Stomach (tissue), 4 donors: ENCODE measurements at regions not wholly inside any gene's neighbourhood (a gene's known extent, or its start where the extent isn't known, plus 50 kb on each side); places are given as distances from the start of the nearest gene placed in this dataset.

Experiments used
- CTCF ChIP-seq, 7 experiments: fragments of 450-650 bp in 4 of 7; fragments of 200-600 bp in 3 of 7; sonication (generic) in 3 of 7; IDR thresholded peaks; one replicate each; pipeline ENCODE4 v1.5.1; 2016 to 2019; ENCODE audit warnings: antibody characterized with exemption in 7 of 7, control low read depth in 2 of 7, mild to moderate bottlenecking in 1 of 7
- EP300 ChIP-seq: sonication (generic); formaldehyde crosslinking; IDR thresholded peaks from one replicate; pipeline ENCODE4 v1.6.1; 2017; ENCODE audit warnings: antibody characterized with exemption
- POLR2A ChIP-seq, 4 donors: fragments of 450-650 bp; IDR thresholded peaks; one replicate each; pipeline ENCODE4 v1.6.1; 2016; ENCODE audit warnings: antibody characterized with exemption in 4 of 4, control low read depth in 2 of 4, mild to moderate bottlenecking in 1 of 4, moderate library complexity in 1 of 4
- POLR2AphosphoS5 ChIP-seq, 3 donors: sonication (generic); formaldehyde crosslinking; IDR thresholded peaks; one replicate each; pipeline ENCODE4 v1.6.1; 2016; ENCODE audit warnings: antibody characterized with exemption in 3 of 3

- no peak for TF ChIP-seq CTCF (IDR thresholded peaks at IDR 0.05)
- TF ChIP-seq POLR2A (IDR thresholded peaks at IDR 0.05): no peak
- TF ChIP-seq EP300: no peak
- no peak for TF ChIP-seq POLR2AphosphoS5 (IDR thresholded peaks at IDR 0.05)
These were observed 511.0 kb upstream of the ALCAM start for GRCh38 chr3:104855702-104856101.
